Smooth muscle cell (in vitro differentiated cells): ENCODE measurements at regions not wholly inside any gene's neighbourhood (a gene's known extent, or its start where the extent isn't known, plus 50 kb on each side); places are given as distances from the start of the nearest gene placed in this dataset.
"Not testable (repeated sequence)": the region's sequence is repeated elsewhere in the genome, so short reads cannot be mapped to it uniquely, and the experiment has no call there.

Source experiments
- DNase-seq: peaks from one replicate; lab custom pipeline; 2025; ENCODE audit not compliant: unreplicated experiment; lab: John Stamatoyannopoulos, UW
- H2AFZ ChIP-seq: fragments of 200-600 bp; sonication (generic); 2 replicates; pipeline ENCODE4 v1.6.0; 2016; ENCODE audit warnings: antibody characterized with exemption, low read depth, mild to moderate bottlenecking
- H3F3A ChIP-seq: fragments of 200-600 bp; sonication (generic); 2 replicates; pipeline ENCODE4 v1.6.0; 2017; ENCODE audit warnings: antibody characterized with exemption, low read depth
- H3K27ac ChIP-seq: fragments of 200-600 bp; sonication (generic); 2 replicates; pipeline ENCODE4 v1.5.1; 2016; ENCODE audit warnings: low read depth, mild to moderate bottlenecking
- H3K27me3 ChIP-seq: fragments of 200-600 bp; sonication (generic); 2 replicates; pipeline ENCODE4 v1.6.1; 2016; ENCODE audit warnings: low read depth, mild to moderate bottlenecking
- H3K36me3 ChIP-seq: fragments of 200-600 bp; sonication (generic); 2 replicates; pipeline ENCODE4 v1.5.1; 2016; ENCODE audit warnings: low read depth
- H3K4me1 ChIP-seq: fragments of 200-600 bp; sonication (generic); 2 replicates; pipeline ENCODE4 v1.5.1; 2016; ENCODE audit warnings: low read depth
- H3K4me2 ChIP-seq: fragments of 200-600 bp; sonication (generic); 2 replicates; pipeline ENCODE4 v1.6.0; 2016; ENCODE audit warnings: mild to moderate bottlenecking
- H3K4me3 ChIP-seq: fragments of 200-600 bp; sonication (generic); 2 replicates; pipeline ENCODE4 v1.5.1; 2016; ENCODE audit warnings: mild to moderate bottlenecking
- H3K79me2 ChIP-seq: fragments of 200-600 bp; sonication (generic); 2 replicates; pipeline ENCODE4 v1.6.0; 2016; ENCODE audit warnings: low read depth, mild to moderate bottlenecking
- H3K9ac ChIP-seq: fragments of 200-600 bp; sonication (generic); 2 replicates; pipeline ENCODE4 v1.6.0; 2016; ENCODE audit warnings: low read depth
- H3K9me3 ChIP-seq: fragments of 200-600 bp; sonication (generic); replicated peaks from 2 replicates; pipeline ENCODE4 v1.5.1; 2016; ENCODE audit warnings: low read depth
- H4K20me1 ChIP-seq: fragments of 200-600 bp; sonication (generic); 2 replicates; pipeline ENCODE4 v1.6.0; 2016; ENCODE audit warnings: low read depth
- CTCF ChIP-seq: fragments of 200-600 bp; sonication (generic); IDR thresholded peaks from 2 replicates; pipeline ENCODE4 v1.5.1; 2017; ENCODE audit warnings: borderline replicate concordance, mild to moderate bottlenecking, antibody characterized with exemption; ENCODE audit not compliant: insufficient read depth, poor library complexity, severe bottlenecking
- WGBS: methylation state at CpG from one replicate; pipeline ENCODE4 v1.1.7; 2016; ENCODE audit warnings: low lambda C conversion rate; 5-methylcytosine and 5-hydroxymethylcytosine counted together

- Histone ChIP-seq H4K20me1 (no peaks in the 10 kb centered on the region), H3F3A (no peaks in the 10 kb centered on the region), H3K27me3 (no peaks in the 10 kb centered on the region), H3K27ac (no peak overlapping the region), H3K4me1 (no peaks in the 10 kb centered on the region), H3K36me3 (no peaks in the 10 kb centered on the region), H3K4me2 (no peak overlapping the region), H2AFZ (no peak overlapping the region), H3K79me2 (no peaks in the 10 kb centered on the region), H3K9me3 (no peaks in the 10 kb centered on the region), H3K9ac (no peak overlapping the region), H3K4me3 (no peak overlapping the region)
- WGBS, result 85% methylated on average over 7 of the region's 7 CpGs
- no peak for TF ChIP-seq CTCF
- no peak for DNase-seq
Observed at GRCh38 chr14:103192246-103192840, 69.1 kb downstream of the TNFAIP2 start.

- not testable (repeated sequence) for H3K79me2 ChIP-seq, H3F3A ChIP-seq, H3K9ac ChIP-seq, H3K4me2 ChIP-seq, H4K20me1 ChIP-seq, H3K27me3 ChIP-seq, H3K4me3 ChIP-seq, DNase-seq, H2AFZ ChIP-seq, H3K27ac ChIP-seq, H3K36me3 ChIP-seq, H3K9me3 ChIP-seq, H3K4me1 ChIP-seq
- 81% methylated on average over 4 of the region's 4 CpGs for WGBS
Observed at GRCh38 chr14:103192861-103193260, 69.6 kb downstream of the TNFAIP2 start.

GRCh38 chr14:103193491-103193890, 70.2 kb downstream of the TNFAIP2 start:
- not testable (repeated sequence) for H3K4me1 ChIP-seq, H3F3A ChIP-seq, H4K20me1 ChIP-seq, H2AFZ ChIP-seq, H3K9ac ChIP-seq, H3K4me3 ChIP-seq, H3K79me2 ChIP-seq, H3K27ac ChIP-seq, H3K4me2 ChIP-seq, DNase-seq, H3K9me3 ChIP-seq, H3K27me3 ChIP-seq, H3K36me3 ChIP-seq
- WGBS, result 98% methylated on average over 10 of the region's 10 CpGs

- no peak overlapping the region for H3K4me3 ChIP-seq
- no peak overlapping the region for H3K27ac ChIP-seq
- H3K9ac ChIP-seq, result no peak overlapping the region
- WGBS, result 83% methylated on average over 16 of the region's 16 CpGs
- no peak for DNase-seq
- no peaks in the 10 kb centered on the region for H3K9me3 ChIP-seq
- H2AFZ ChIP-seq, result no peak overlapping the region
- peaks cover 4% of the 10 kb centered on the region for H3F3A ChIP-seq
- no peak overlapping the region for H3K4me2 ChIP-seq
- no peaks in the 10 kb centered on the region for H3K27me3 ChIP-seq
- H3K79me2 ChIP-seq, result no peaks in the 10 kb centered on the region
- H3K36me3 ChIP-seq, result no peaks in the 10 kb centered on the region
- no peak for TF ChIP-seq CTCF
- no peaks in the 10 kb centered on the region for H4K20me1 ChIP-seq
- H3K4me1 ChIP-seq, result no peaks in the 10 kb centered on the region
Observed at GRCh38 chr14:103194256-103195045, 71.2 kb downstream of the TNFAIP2 start.
